ENCODE measurements at regions not wholly inside any gene's neighbourhood (a gene's known extent, or its start where the extent isn't known, plus 50 kb on each side); places are given as distances from the start of the nearest gene placed in this dataset.
A peak's percentile ranks its signal among the peaks of the same experiment; 100 is the strongest.

DNA sequence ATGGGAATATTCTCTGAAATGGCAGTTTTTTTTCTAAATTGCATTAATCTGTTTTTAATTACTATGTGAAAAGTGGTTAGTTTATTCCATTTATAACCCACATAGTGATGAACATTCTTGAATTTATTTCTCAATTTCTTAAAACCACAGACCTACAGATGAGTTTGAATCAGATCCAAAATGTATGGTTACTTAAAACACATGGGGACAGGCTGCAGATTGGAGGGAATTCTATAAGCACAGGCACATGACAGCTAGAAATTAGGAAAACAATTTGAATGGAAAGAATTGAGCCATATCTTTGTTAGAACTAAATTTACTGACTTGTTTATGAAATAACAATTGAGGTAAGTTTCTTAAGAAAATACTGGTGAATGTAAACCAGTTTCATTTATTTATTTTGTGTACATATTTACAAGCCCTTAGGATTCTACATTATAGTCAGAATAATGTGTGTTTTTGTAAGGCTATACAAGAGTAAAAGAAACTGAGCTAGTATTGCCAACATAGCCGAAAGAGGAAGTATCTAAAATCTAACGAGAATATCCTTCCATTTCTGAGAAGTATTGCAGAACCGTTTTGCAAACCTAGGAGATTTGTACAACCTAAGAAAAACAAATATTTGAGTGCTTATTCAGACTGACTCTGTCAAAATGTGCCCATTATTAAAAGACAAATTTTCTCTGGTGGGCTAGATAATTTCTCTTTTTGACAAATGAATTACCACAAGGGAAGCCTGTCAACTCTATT is 434.3 kb upstream of the SEMA3D start:
- H3K27me3 ChIP-seq (ENCODE audit: insufficient read depth, poor library complexity, severe bottlenecking), result no peaks in the 10 kb centered on the region
- peak; percentile 8 to 12 for DNase-seq (ENCODE audit: low read depth in 1 of 2, low spot score in 1 of 2)
- H3K27ac ChIP-seq (replicated peaks), result peak overlapping the region; percentile 50
- TF ChIP-seq GABPA (IDR thresholded peaks at IDR 0.05; ENCODE audit: low read depth), result no peak
- TF ChIP-seq, protein P1, sequence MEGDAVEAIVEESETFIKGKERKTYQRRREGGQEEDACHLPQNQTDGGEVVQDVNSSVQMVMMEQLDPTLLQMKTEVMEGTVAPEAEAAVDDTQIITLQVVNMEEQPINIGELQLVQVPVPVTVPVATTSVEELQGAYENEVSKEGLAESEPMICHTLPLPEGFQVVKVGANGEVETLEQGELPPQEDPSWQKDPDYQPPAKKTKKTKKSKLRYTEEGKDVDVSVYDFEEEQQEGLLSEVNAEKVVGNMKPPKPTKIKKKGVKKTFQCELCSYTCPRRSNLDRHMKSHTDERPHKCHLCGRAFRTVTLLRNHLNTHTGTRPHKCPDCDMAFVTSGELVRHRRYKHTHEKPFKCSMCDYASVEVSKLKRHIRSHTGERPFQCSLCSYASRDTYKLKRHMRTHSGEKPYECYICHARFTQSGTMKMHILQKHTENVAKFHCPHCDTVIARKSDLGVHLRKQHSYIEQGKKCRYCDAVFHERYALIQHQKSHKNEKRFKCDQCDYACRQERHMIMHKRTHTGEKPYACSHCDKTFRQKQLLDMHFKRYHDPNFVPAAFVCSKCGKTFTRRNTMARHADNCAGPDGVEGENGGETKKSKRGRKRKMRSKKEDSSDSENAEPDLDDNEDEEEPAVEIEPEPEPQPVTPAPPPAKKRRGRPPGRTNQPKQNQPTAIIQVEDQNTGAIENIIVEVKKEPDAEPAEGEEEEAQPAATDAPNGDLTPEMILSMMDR (IDR thresholded peaks at IDR 0.05; ENCODE audit: insufficient read depth, low read length), result no peak
- TF ChIP-seq, protein P2, sequence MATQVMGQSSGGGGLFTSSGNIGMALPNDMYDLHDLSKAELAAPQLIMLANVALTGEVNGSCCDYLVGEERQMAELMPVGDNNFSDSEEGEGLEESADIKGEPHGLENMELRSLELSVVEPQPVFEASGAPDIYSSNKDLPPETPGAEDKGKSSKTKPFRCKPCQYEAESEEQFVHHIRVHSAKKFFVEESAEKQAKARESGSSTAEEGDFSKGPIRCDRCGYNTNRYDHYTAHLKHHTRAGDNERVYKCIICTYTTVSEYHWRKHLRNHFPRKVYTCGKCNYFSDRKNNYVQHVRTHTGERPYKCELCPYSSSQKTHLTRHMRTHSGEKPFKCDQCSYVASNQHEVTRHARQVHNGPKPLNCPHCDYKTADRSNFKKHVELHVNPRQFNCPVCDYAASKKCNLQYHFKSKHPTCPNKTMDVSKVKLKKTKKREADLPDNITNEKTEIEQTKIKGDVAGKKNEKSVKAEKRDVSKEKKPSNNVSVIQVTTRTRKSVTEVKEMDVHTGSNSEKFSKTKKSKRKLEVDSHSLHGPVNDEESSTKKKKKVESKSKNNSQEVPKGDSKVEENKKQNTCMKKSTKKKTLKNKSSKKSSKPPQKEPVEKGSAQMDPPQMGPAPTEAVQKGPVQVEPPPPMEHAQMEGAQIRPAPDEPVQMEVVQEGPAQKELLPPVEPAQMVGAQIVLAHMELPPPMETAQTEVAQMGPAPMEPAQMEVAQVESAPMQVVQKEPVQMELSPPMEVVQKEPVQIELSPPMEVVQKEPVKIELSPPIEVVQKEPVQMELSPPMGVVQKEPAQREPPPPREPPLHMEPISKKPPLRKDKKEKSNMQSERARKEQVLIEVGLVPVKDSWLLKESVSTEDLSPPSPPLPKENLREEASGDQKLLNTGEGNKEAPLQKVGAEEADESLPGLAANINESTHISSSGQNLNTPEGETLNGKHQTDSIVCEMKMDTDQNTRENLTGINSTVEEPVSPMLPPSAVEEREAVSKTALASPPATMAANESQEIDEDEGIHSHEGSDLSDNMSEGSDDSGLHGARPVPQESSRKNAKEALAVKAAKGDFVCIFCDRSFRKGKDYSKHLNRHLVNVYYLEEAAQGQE (IDR thresholded peaks at IDR 0.05; ENCODE audit: insufficient replicate concordance, low read depth), result no peak
- no peak for TF ChIP-seq POLR2AphosphoS5 (IDR thresholded peaks at IDR 0.05; ENCODE audit: low read depth)
- no peak for TF ChIP-seq SPI1 (IDR thresholded peaks at IDR 0.05; ENCODE audit: borderline replicate concordance, low read depth)
- H3K4me3 ChIP-seq (replicated peaks; ENCODE audit: insufficient read depth, low read length), result no peak overlapping the region

DNA sequence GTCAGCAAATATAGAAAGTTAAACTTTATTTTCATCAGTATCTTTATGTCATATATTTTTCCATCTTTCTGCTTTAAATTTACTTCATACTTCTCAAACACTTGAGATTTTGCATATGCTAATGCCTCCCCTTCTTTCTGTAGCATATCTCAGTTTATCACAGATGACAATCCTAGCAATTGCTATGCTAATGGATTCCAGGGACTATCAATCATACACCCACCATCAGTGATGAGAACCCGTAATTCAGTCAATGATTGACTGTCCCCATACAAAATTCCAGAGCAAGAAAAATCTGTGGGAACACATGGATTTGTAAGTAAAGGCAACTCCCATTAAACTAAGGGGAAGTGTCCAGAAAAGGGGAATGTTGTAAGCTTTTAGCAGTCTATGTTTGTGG is 432.4 kb upstream of the SEMA3D start:
- no peak overlapping the region for H3K27ac ChIP-seq (replicated peaks)
- DNase-seq (ENCODE audit: low read depth in 1 of 2, low spot score in 1 of 2), result no peak
- no peak for TF ChIP-seq POLR2AphosphoS5 (IDR thresholded peaks at IDR 0.05; ENCODE audit: low read depth)
- TF ChIP-seq SPI1 (IDR thresholded peaks at IDR 0.05; ENCODE audit: borderline replicate concordance, low read depth), result no peak
- TF ChIP-seq GABPA (IDR thresholded peaks at IDR 0.05; ENCODE audit: low read depth), result no peak
- TF ChIP-seq, protein P1 (IDR thresholded peaks at IDR 0.05; ENCODE audit: insufficient read depth, low read length), result no peak
- TF ChIP-seq, protein P2 (IDR thresholded peaks at IDR 0.05; ENCODE audit: insufficient replicate concordance, low read depth), result no peak
- H3K27me3 ChIP-seq (ENCODE audit: insufficient read depth, poor library complexity, severe bottlenecking), result no peaks in the 10 kb centered on the region
- no peak overlapping the region for H3K4me3 ChIP-seq (replicated peaks; ENCODE audit: insufficient read depth, low read length)

DNA sequence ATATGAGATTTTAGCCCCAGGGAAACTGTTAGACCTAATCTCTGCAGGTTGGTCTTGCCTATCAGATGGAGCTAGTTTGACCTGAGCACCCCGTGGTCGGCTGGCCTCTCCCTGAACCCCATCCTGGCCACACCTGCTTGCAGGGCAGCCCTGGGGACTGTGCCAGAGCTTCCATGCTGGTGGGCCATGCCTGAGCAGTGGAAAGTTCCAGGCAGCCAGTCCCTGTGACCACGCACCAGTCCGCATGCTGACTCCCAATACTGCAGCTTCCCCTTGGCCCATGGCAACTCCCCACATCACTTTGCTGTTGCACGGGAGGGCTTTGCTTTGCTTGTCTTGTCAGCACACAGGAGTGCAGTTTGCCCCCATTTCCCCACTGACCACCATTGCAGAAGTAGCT is 427.8 kb upstream of the SEMA3D start:
- no peaks in the 10 kb centered on the region for H3K27me3 ChIP-seq (ENCODE audit: insufficient read depth, poor library complexity, severe bottlenecking)
- no peak overlapping the region for H3K27ac ChIP-seq (replicated peaks)
- TF ChIP-seq GABPA (IDR thresholded peaks at IDR 0.05; ENCODE audit: low read depth), result no peak
- TF ChIP-seq, protein P2 (IDR thresholded peaks at IDR 0.05; ENCODE audit: insufficient replicate concordance, low read depth), result no peak
- no peak for TF ChIP-seq POLR2AphosphoS5 (IDR thresholded peaks at IDR 0.05; ENCODE audit: low read depth)
- TF ChIP-seq SPI1 (IDR thresholded peaks at IDR 0.05; ENCODE audit: borderline replicate concordance, low read depth), result no peak
- TF ChIP-seq, protein P1 (IDR thresholded peaks at IDR 0.05; ENCODE audit: insufficient read depth, low read length), result no peak
- no peak overlapping the region for H3K4me3 ChIP-seq (replicated peaks; ENCODE audit: insufficient read depth, low read length)
- no peak for DNase-seq (ENCODE audit: low read depth in 1 of 2, low spot score in 1 of 2)

All from HL-60 (cell line).